HEK293 (cell line): ENCODE measurements at regions not wholly inside any gene's neighbourhood (a gene's known extent, or its start where the extent isn't known, plus 50 kb on each side); places are given as distances from the start of the nearest gene placed in this dataset.

Source experiments
- CTCF ChIA-PET: fragments of 350-600 bp; formaldehyde crosslinking; extraction: SDS; loops from one replicate; lab custom pipeline; 2021; ENCODE audit warnings: antibody characterized with exemption; lab: Yijun Ruan, JAX
- POLR2A ChIA-PET: fragments of 300-600 bp; formaldehyde crosslinking; extraction: SDS; loops from one replicate; lab custom pipeline; 2020; ENCODE audit warnings: antibody characterized with exemption, inconsistent platforms; lab: Yijun Ruan, JAX
- H3K27ac ChIP-seq: fragments of 200-500 bp; sonication (Bioruptor generic); 2 replicates; pipeline ENCODE4 v1.5.1; 2014; ENCODE audit warnings: low read depth, low read length, control low read depth, inconsistent platforms; ENCODE audit errors: extremely low read depth
- H3K36me3 ChIP-seq, 2 experiments: fragments of 200-500 bp in 1 of 2; sonication (Bioruptor generic) in 1 of 2; 1 replicate in 1 of 2; 2 replicates in 1 of 2; pipeline ENCODE4 v1.5.1; 2014 to 2017; ENCODE audit warnings: inconsistent platforms in 2 of 2, low read length in 2 of 2; ENCODE audit not compliant: control insufficient read depth in 2 of 2, insufficient read depth in 1 of 2
- H3K4me1 ChIP-seq: fragments of 200-500 bp; sonication (Bioruptor generic); 2 replicates; pipeline ENCODE4 v1.5.1; 2014; ENCODE audit warnings: mild to moderate bottlenecking, low read length, inconsistent platforms; ENCODE audit not compliant: control insufficient read depth, insufficient read depth
- H3K4me3 ChIP-seq: 2 replicates; pipeline ENCODE4 v1.5.1; 2011; ENCODE audit warnings: low read depth, mild to moderate bottlenecking, control low read depth, low read length, moderate library complexity
- H3K9me3 ChIP-seq: fragments of 200-500 bp; sonication (Bioruptor generic); 2 replicates; pipeline ENCODE4 v1.5.1; 2014; ENCODE audit warnings: low read depth, low read length, inconsistent platforms; ENCODE audit not compliant: control insufficient read depth, insufficient read depth
- ATF2 ChIP-seq: fragments of 450-650 bp; formaldehyde crosslinking; IDR thresholded peaks from 2 replicates; pipeline ENCODE4 v1.5.1; 2016; ENCODE audit warnings: missing biosample characterization, missing genetic modification characterization, low read depth
- GLIS1 ChIP-seq: fragments of 450-650 bp; formaldehyde crosslinking; IDR thresholded peaks from 2 replicates; pipeline ENCODE4 v1.5.1; 2016; ENCODE audit warnings: missing biosample characterization, missing genetic modification characterization
- OVOL3 ChIP-seq: fragments of 450-650 bp; formaldehyde crosslinking; IDR thresholded peaks from 2 replicates; pipeline ENCODE4 v1.5.1; 2016; ENCODE audit warnings: missing biosample characterization, missing genetic modification characterization
- REPIN1 ChIP-seq: fragments of 450-650 bp; formaldehyde crosslinking; IDR thresholded peaks from 2 replicates; pipeline ENCODE4 v1.5.1; 2017; ENCODE audit warnings: missing biosample characterization, missing genetic modification characterization, low read depth
- TSHZ1 ChIP-seq: fragments of 450-650 bp; formaldehyde crosslinking; IDR thresholded peaks from 2 replicates; pipeline ENCODE4 v1.5.1; 2016; ENCODE audit warnings: missing biosample characterization, missing genetic modification characterization, borderline replicate concordance
- ZBTB10 ChIP-seq: fragments of 450-650 bp; formaldehyde crosslinking; IDR thresholded peaks from 2 replicates; pipeline ENCODE4 v1.5.1; 2016; ENCODE audit warnings: missing biosample characterization, missing genetic modification characterization
- ZBTB49 ChIP-seq: fragments of 450-650 bp; formaldehyde crosslinking; IDR thresholded peaks from 2 replicates; pipeline ENCODE4 v1.5.1; 2016; ENCODE audit warnings: missing biosample characterization, missing genetic modification characterization, low read depth
- ZNF114 ChIP-seq: fragments of 450-650 bp; formaldehyde crosslinking; IDR thresholded peaks from 2 replicates; pipeline ENCODE4 v1.5.0; 2017; ENCODE audit warnings: missing biosample characterization, missing genetic modification characterization
- ZNF138 ChIP-seq: fragments of 450-650 bp; formaldehyde crosslinking; IDR thresholded peaks from 2 replicates; pipeline ENCODE4 v1.5.1; 2016; ENCODE audit warnings: missing biosample characterization, missing genetic modification characterization, borderline replicate concordance
- ZNF148 ChIP-seq: fragments of 450-650 bp; formaldehyde crosslinking; IDR thresholded peaks from 2 replicates; pipeline ENCODE4 v1.5.0; 2017; ENCODE audit warnings: missing biosample characterization, missing genetic modification characterization, borderline replicate concordance
- ZNF157 ChIP-seq: fragments of 450-650 bp; formaldehyde crosslinking; IDR thresholded peaks from 2 replicates; pipeline ENCODE4 v1.5.1; 2016; ENCODE audit warnings: missing biosample characterization, missing genetic modification characterization
- ZNF202 ChIP-seq: fragments of 450-650 bp; formaldehyde crosslinking; IDR thresholded peaks from 2 replicates; pipeline ENCODE4 v1.5.1; 2016; ENCODE audit warnings: missing biosample characterization, missing genetic modification characterization, borderline replicate concordance
- ZNF24 ChIP-seq: fragments of 450-650 bp; formaldehyde crosslinking; IDR thresholded peaks from 2 replicates; pipeline ENCODE4 v1.5.1; 2016; ENCODE audit warnings: missing biosample characterization, missing genetic modification characterization
- ZNF398 ChIP-seq: fragments of 450-650 bp; formaldehyde crosslinking; IDR thresholded peaks from 2 replicates; pipeline ENCODE4 v1.5.1; 2017; ENCODE audit warnings: missing biosample characterization, missing genetic modification characterization
- ZNF510 ChIP-seq: fragments of 450-650 bp; formaldehyde crosslinking; IDR thresholded peaks from 2 replicates; pipeline ENCODE4 v1.5.1; 2018; ENCODE audit warnings: mild to moderate bottlenecking, missing genetic modification characterization, missing biosample characterization; ENCODE audit not compliant: insufficient replicate concordance
- ZNF624 ChIP-seq: fragments of 450-650 bp; formaldehyde crosslinking; IDR thresholded peaks from 2 replicates; pipeline ENCODE4 v1.5.1; 2017; ENCODE audit warnings: missing biosample characterization, missing genetic modification characterization
- ZNF707 ChIP-seq: fragments of 450-650 bp; formaldehyde crosslinking; IDR thresholded peaks from 2 replicates; pipeline ENCODE4 v1.5.1; 2016; ENCODE audit warnings: missing biosample characterization, missing genetic modification characterization
- ZNF776 ChIP-seq: fragments of 450-650 bp; formaldehyde crosslinking; IDR thresholded peaks from 2 replicates; pipeline ENCODE4 v1.5.0; 2017; ENCODE audit warnings: missing biosample characterization, missing genetic modification characterization, borderline replicate concordance
- ZNF792 ChIP-seq: fragments of 450-650 bp; formaldehyde crosslinking; IDR thresholded peaks from 2 replicates; pipeline ENCODE4 v1.5.1; 2016; ENCODE audit warnings: missing biosample characterization, missing genetic modification characterization
- ZSCAN5A ChIP-seq: fragments of 450-650 bp; formaldehyde crosslinking; IDR thresholded peaks from 2 replicates; pipeline ENCODE4 v1.5.1; 2016; ENCODE audit warnings: missing biosample characterization, missing genetic modification characterization

GRCh38 chr14:101028971-101029667 is 125.6 kb upstream of the RTL1 start:
- ChIA-PET CTCF (no interaction called here), POLR2A (no interaction called here)
- H3K9me3 ChIP-seq = no peaks in the 10 kb centered on the region
- H3K4me1 ChIP-seq = no peaks in the 10 kb centered on the region
- no peak overlapping the region for H3K27ac ChIP-seq
- TF ChIP-seq ATF2 (tag by site-specific recombination) = no peak
- no peak for TF ChIP-seq ZNF24 (tag by site-specific recombination)
- TF ChIP-seq ZNF624 (tag by site-specific recombination) = no peak
- TF ChIP-seq ZNF202 (tag by site-specific recombination) = no peak
- no peak for TF ChIP-seq ZNF510 (tag by site-specific recombination)
- TF ChIP-seq ZNF776 (tag by site-specific recombination) = no peak
- no peak for TF ChIP-seq ZNF138 (tag by site-specific recombination)
- no peak for TF ChIP-seq ZNF148 (tag by site-specific recombination)
- no peak for TF ChIP-seq TSHZ1 (tag by site-specific recombination)
- TF ChIP-seq GLIS1 = no peak
- no peak for TF ChIP-seq REPIN1
- TF ChIP-seq ZNF792 (tag by site-specific recombination) = no peak
- TF ChIP-seq ZNF707 (tag by site-specific recombination) = no peak
- TF ChIP-seq ZSCAN5A (tag by site-specific recombination) = no peak
- no peak for TF ChIP-seq OVOL3 (tag by site-specific recombination)
- no peak for TF ChIP-seq ZBTB10 (tag by site-specific recombination)
- no peak for TF ChIP-seq ZNF398
- no peak for TF ChIP-seq ZNF157 (tag by site-specific recombination)
- TF ChIP-seq ZBTB49 (tag by site-specific recombination) = no peak
- TF ChIP-seq ZNF114 (tag by site-specific recombination) = no peak
- H3K36me3 ChIP-seq = no peaks in the 10 kb centered on the region
- H3K4me3 ChIP-seq = no peak overlapping the region
